ENCODE measurements at regions not wholly inside any gene's neighbourhood (a gene's known extent, or its start where the extent isn't known, plus 50 kb on each side); places are given as distances from the start of the nearest gene placed in this dataset.

DNA sequence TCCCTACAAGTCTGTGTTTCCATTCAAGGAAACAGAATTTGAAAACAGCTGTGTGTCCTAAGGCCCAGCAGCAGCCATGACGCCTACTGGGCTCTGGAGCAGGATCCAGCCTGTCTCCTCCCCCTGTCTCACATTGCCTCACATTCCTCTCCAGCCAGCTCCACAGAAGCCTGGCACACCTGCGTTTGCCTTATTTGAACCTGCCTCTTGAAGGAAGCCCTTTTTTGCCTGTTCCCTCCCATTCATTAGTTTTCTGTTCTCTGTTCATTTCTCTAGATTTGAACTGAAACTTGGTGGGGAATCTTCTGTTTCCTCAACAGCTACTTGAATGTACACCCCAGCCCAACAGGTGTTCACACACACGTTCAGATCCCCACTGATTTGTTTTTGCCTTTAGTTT is 890.5 kb downstream of the TUSC7 start:
- peak; percentile 19 for DNase-seq (ENCODE audit: low read depth)
- H3K4me3 ChIP-seq (ENCODE audit: low read depth, low read length) = no peak overlapping the region
- TF ChIP-seq, protein P1, sequence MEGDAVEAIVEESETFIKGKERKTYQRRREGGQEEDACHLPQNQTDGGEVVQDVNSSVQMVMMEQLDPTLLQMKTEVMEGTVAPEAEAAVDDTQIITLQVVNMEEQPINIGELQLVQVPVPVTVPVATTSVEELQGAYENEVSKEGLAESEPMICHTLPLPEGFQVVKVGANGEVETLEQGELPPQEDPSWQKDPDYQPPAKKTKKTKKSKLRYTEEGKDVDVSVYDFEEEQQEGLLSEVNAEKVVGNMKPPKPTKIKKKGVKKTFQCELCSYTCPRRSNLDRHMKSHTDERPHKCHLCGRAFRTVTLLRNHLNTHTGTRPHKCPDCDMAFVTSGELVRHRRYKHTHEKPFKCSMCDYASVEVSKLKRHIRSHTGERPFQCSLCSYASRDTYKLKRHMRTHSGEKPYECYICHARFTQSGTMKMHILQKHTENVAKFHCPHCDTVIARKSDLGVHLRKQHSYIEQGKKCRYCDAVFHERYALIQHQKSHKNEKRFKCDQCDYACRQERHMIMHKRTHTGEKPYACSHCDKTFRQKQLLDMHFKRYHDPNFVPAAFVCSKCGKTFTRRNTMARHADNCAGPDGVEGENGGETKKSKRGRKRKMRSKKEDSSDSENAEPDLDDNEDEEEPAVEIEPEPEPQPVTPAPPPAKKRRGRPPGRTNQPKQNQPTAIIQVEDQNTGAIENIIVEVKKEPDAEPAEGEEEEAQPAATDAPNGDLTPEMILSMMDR (IDR thresholded peaks at IDR 0.05; ENCODE audit: low read depth, low read length, missing control alignments) = no peak

DNA sequence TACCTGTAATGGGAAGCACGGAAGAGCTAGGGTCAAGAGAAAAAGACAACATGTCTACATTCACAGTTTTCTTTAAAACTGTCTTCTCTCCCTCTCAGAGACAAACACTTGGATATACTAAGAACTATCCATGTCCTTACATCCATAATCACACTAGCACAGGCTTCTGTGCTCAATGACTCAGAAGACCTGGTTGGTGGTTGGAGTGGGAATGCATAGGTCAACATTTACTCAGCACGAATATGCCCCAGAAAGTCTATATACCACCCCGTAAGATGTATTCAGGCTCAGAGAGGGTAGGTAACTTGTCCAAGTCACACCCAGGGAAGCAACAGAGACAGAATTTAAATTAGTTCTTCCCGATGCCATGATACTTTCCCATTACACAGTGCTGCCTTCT is 891.1 kb downstream of the TUSC7 start:
- DNase-seq (ENCODE audit: low read depth) = no peak
- TF ChIP-seq, protein P1 (IDR thresholded peaks at IDR 0.05; ENCODE audit: low read depth, low read length, missing control alignments) = no peak
- no peak overlapping the region for H3K4me3 ChIP-seq (ENCODE audit: low read depth, low read length)

DNA sequence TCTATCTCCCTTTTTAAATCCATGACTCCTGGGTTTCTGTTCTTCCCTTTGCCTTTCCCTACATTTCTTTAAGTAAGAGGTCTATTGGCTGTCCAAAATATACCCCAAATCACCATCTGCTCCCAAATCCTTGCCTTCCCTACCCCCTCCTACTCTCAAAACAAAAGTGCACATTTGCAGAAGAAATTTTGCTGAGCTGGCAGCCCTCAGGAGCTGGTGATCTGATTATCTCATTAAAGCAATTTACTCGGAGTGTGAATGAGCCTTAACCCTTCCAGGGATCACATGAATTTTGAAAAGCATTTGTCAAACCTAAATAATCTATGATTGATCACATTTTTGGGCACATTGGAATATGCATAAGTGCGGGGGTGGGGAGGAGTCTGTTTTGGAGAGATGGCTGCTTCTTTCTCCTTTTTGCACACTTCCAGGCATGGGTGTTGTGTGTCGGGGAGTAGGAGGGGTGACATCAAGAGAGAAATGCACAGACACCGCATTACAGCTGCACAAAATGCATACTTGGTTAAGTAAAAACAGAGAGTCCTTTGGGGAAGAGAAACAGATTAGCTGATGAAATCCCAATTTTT is 892.6 kb downstream of the TUSC7 start:
- DNase-seq (ENCODE audit: low read depth) = no peak
- H3K4me3 ChIP-seq (ENCODE audit: low read depth, low read length) = no peak overlapping the region
- TF ChIP-seq, protein P1 (IDR thresholded peaks at IDR 0.05; ENCODE audit: low read depth, low read length, missing control alignments) = no peak

DNA sequence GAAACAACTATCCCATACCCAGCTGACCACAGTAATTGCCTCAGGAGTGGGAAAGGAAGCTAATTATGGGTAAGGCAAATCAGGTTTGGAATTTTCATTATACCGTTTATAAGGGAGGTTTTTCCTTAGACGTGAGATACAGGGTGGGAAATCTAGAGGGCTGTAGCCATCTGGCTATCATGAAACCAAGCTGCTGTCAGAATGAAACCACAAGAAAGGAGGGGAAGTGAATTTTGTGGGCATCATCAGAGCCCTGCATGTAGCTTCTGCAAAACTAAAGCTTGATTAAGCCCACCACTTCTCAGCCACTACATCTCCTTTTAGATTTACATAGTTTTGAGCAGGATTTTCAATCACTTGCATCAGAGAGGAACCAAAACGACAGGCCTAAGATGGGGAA is 893.5 kb downstream of the TUSC7 start:
- H3K4me3 ChIP-seq (ENCODE audit: low read depth, low read length) = no peak overlapping the region
- peak; percentile 22 for DNase-seq (ENCODE audit: low read depth)
- TF ChIP-seq, protein P1 (IDR thresholded peaks at IDR 0.05; ENCODE audit: low read depth, low read length, missing control alignments) = no peak

DNA sequence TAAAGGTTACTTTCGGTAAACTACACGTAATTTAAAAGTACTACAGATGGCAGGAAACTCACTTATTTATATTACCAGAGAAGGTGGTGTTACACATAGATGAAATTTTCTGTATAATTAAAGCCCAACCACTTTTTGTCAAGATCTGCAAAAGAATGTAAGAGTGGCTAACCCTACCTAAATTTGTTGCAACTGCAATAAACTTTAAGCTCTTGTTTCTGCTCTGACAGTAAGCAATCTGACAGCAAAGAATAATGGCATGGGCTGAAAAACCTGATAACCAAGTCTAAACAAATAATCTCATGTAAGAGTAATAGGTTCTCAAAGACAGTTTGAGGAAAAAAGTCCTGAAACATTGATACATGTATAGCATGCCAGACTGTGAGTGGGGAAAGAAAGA is 897.3 kb downstream of the TUSC7 start:
- TF ChIP-seq, protein P1 (IDR thresholded peaks at IDR 0.05; ENCODE audit: low read depth, low read length, missing control alignments) = no peak
- DNase-seq (ENCODE audit: low read depth) = no peak
- H3K4me3 ChIP-seq (ENCODE audit: low read depth, low read length) = no peak overlapping the region

DNA sequence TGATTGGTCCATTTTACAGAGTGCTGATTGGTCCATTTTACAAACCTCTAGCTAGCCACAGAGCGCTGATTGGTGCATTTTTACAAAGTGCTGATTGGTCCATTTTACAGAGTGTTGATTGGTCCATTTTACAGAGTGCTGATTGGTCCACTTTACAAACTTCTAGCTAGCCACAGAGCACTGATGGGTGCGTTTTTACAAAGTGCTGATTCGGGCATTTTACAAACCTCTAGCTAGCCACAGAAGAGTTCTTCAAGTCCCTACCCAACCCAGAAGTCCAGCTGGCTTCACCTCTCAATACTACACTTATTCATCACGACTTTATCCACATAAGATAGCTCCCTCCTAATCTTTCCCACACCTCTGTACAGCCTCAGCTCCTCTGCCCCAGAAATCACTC is 899.8 kb downstream of the TUSC7 start:
- no peak overlapping the region for H3K4me3 ChIP-seq (ENCODE audit: low read depth, low read length)
- TF ChIP-seq, protein P1 (IDR thresholded peaks at IDR 0.05; ENCODE audit: low read depth, low read length, missing control alignments) = no peak
- DNase-seq (ENCODE audit: low read depth) = no peak

DNA sequence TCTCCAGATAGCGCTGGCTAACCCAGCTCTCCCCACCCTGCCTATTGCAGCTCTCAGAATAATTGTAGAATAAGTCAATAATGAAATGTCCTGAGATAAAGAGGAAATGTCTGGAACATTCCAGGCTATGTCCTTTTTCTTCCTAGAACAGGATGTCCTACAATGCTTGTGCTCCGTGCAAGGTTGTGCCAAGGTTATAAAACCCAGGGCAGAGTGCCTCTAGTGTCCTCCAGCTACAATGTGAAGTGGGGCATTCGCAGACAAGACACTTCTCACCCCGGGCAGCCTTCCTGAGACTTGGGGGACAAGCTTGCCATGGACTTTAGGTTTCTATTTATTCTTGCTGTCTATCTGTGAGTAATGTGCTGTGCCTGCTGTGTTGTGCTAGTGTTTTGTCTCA is 900.6 kb downstream of the TUSC7 start:
- TF ChIP-seq, protein P1 (IDR thresholded peaks at IDR 0.05; ENCODE audit: low read depth, low read length, missing control alignments) = no peak
- no peak for DNase-seq (ENCODE audit: low read depth)
- no peak overlapping the region for H3K4me3 ChIP-seq (ENCODE audit: low read depth, low read length)

All from GM12864 (cell line).